GM12892 (cell line): ENCODE measurements at regions not wholly inside any gene's neighbourhood (a gene's known extent, or its start where the extent isn't known, plus 50 kb on each side); places are given as distances from the start of the nearest gene placed in this dataset.

Experiments
- POLR2A ChIP-seq: IDR thresholded peaks from 2 replicates; pipeline ENCODE4 v1.6.1; 2011; ENCODE audit warnings: low read depth, low read length, control low read depth
- POLR2AphosphoS5 ChIP-seq: IDR thresholded peaks from 2 replicates; pipeline ENCODE4 v1.6.1; 2011; ENCODE audit warnings: low read depth, low read length, control low read depth
- TAF1 ChIP-seq: IDR thresholded peaks from 2 replicates; pipeline ENCODE4 v1.6.1; 2011; ENCODE audit warnings: low read depth, mild to moderate bottlenecking, control low read depth, low read length, borderline replicate concordance

GRCh38 chr9:90175865-90176264, 466.8 kb downstream of the DIRAS2 start:
- TF ChIP-seq POLR2A = no peak
- TF ChIP-seq POLR2AphosphoS5 = no peak
- no peak for TF ChIP-seq TAF1
